AG04449 (cell line): ENCODE measurements at regions not wholly inside any gene's neighbourhood (a gene's known extent, or its start where the extent isn't known, plus 50 kb on each side); places are given as distances from the start of the nearest gene placed in this dataset.

Source experiments
- CTCF ChIA-PET: fragments of 350-600 bp; formaldehyde crosslinking; extraction: SDS; loops from one replicate; lab custom pipeline; 2021; ENCODE audit warnings: antibody characterized with exemption; lab: Yijun Ruan, JAX
- POLR2A ChIA-PET: fragments of 400-600, 350-600 bp; formaldehyde crosslinking; extraction: SDS; loops from one replicate; lab custom pipeline; 2020; ENCODE audit warnings: antibody characterized with exemption, inconsistent platforms; lab: Yijun Ruan, JAX
- DNase-seq: peaks from one replicate; pipeline ENCODE4 v3.0.0-alpha.2; 2010; ENCODE audit warnings: low read depth, low spot score
- H3K4me3 ChIP-seq: 2 replicates; pipeline ENCODE4 v1.5.1; 2011; ENCODE audit warnings: low read depth, mild to moderate bottlenecking, control low read depth, low read length
- CTCF ChIP-seq: IDR thresholded peaks from one replicate; pipeline ENCODE4 v1.5.1; 2011; ENCODE audit warnings: mild to moderate bottlenecking, moderate library complexity, low read length, control low read depth, inconsistent platforms; ENCODE audit not compliant: insufficient read depth; ENCODE audit errors: missing control alignments

- ChIA-PET CTCF (no interaction called here), POLR2A (no interaction called here)
- H3K4me3 ChIP-seq: no peak overlapping the region
- no peak for TF ChIP-seq CTCF
- DNase-seq: no peak
Measured at GRCh38 chr1:211206981-211207380, 52.2 kb upstream of the RCOR3 start.

- TF ChIP-seq CTCF: no peak
- H3K4me3 ChIP-seq: no peak overlapping the region
- POLR2A ChIA-PET: no interaction called here
- CTCF ChIA-PET: no interaction called here
- no peak for DNase-seq
Measured at GRCh38 chr1:211200311-211200710, 58.9 kb upstream of the RCOR3 start.

GRCh38 chr1:211198880-211199279, 60.3 kb upstream of the RCOR3 start:
- TF ChIP-seq CTCF: no peak
- H3K4me3 ChIP-seq: no peak overlapping the region
- CTCF ChIA-PET: interaction anchor here (1.0 kb wide), 1 partner anchor 750 kb away, joined by 3 read pairs; no protein-coding TSS in a partner anchor
- POLR2A ChIA-PET: no interaction called here
- DNase-seq: no peak

- CTCF ChIA-PET: interaction anchor here (1.0 kb wide), 1 partner anchor 750 kb away, joined by 3 read pairs; no protein-coding TSS in a partner anchor
- TF ChIP-seq CTCF: no peak
- DNase-seq: no peak
- POLR2A ChIA-PET: no interaction called here
- H3K4me3 ChIP-seq: no peak overlapping the region
Measured at GRCh38 chr1:211198111-211198510, 61.1 kb upstream of the RCOR3 start.

GRCh38 chr1:211196880-211197279, 62.3 kb upstream of the RCOR3 start:
- no peak for TF ChIP-seq CTCF
- no peak overlapping the region for H3K4me3 ChIP-seq
- no peak for DNase-seq
- ChIA-PET POLR2A (no interaction called here), CTCF (no interaction called here)

- TF ChIP-seq CTCF: no peak
- no peak for DNase-seq
- ChIA-PET POLR2A (no interaction called here), CTCF (no interaction called here)
- H3K4me3 ChIP-seq: no peak overlapping the region
Measured at GRCh38 chr1:211194826-211195225, 60.9 kb upstream of the KCNH1 start.
